Ovary (tissue), 3 donors: ENCODE measurements at regions not wholly inside any gene's neighbourhood (a gene's known extent, or its start where the extent isn't known, plus 50 kb on each side); places are given as distances from the start of the nearest gene placed in this dataset.

Experiments used
- POLR2A ChIP-seq: fragments of 450-650 bp; IDR thresholded peaks from one replicate; pipeline ENCODE4 v1.6.1; 2017; ENCODE audit warnings: antibody characterized with exemption, mild to moderate bottlenecking, moderate library complexity
- TF ChIP-seq, protein P1 (sequence below), 3 donors: fragments of 450-650 bp in 2 of 3; fragments of 200-600 bp in 1 of 3; IDR thresholded peaks; one replicate each; pipeline versions ENCODE4 v1.5.1 to v1.8.0; 2016 to 2022; ENCODE audit warnings: antibody characterized with exemption in 3 of 3, mild to moderate bottlenecking in 1 of 3
- donor health status: DM: no; HTN: no; CAD: no.

DNA sequence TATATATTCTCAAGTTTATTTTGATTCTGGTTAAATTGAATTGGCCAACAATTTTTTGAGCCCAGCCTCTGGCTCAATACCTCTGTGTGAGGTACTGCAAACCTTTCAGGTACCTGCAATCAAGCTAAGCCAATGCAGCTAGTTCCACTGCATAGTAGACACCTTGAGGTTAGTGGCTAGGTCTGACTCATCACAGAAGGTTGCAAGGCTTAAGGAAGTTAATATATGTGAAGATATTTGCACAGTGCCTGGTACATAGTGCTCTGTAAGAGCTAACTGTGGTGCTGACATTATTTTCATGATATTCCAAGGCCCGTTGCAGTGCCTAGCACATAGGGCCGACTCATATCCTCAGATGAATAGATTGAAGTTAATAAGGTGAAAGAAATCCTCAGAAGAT, 330.5 kb upstream of the KAZN start:
- TF ChIP-seq, protein P1, sequence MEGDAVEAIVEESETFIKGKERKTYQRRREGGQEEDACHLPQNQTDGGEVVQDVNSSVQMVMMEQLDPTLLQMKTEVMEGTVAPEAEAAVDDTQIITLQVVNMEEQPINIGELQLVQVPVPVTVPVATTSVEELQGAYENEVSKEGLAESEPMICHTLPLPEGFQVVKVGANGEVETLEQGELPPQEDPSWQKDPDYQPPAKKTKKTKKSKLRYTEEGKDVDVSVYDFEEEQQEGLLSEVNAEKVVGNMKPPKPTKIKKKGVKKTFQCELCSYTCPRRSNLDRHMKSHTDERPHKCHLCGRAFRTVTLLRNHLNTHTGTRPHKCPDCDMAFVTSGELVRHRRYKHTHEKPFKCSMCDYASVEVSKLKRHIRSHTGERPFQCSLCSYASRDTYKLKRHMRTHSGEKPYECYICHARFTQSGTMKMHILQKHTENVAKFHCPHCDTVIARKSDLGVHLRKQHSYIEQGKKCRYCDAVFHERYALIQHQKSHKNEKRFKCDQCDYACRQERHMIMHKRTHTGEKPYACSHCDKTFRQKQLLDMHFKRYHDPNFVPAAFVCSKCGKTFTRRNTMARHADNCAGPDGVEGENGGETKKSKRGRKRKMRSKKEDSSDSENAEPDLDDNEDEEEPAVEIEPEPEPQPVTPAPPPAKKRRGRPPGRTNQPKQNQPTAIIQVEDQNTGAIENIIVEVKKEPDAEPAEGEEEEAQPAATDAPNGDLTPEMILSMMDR (IDR thresholded peaks at IDR 0.05): no peak
- no peak for TF ChIP-seq POLR2A
